HFFc6 (cell line): ENCODE measurements at regions not wholly inside any gene's neighbourhood (a gene's known extent, or its start where the extent isn't known, plus 50 kb on each side); places are given as distances from the start of the nearest gene placed in this dataset.

Experiments
- DNase-seq: peaks from one replicate; pipeline ENCODE4 v3.0.0-alpha.2; 2018
- H3K27ac Mint-ChIP-seq: 2 replicates; pipeline ENCODE4 v1.8.0; 2020; ENCODE audit warnings: mild to moderate bottlenecking, mixed read lengths
- H3K27me3 Mint-ChIP-seq: 2 replicates; pipeline ENCODE4 v1.8.0; 2021; ENCODE audit warnings: mild to moderate bottlenecking, moderate library complexity, mixed read lengths; ENCODE audit not compliant: insufficient read depth
- H3K36me3 Mint-ChIP-seq: 2 replicates; pipeline ENCODE4 v1.8.0; 2021; ENCODE audit warnings: low read depth, mixed read lengths
- H3K4me1 Mint-ChIP-seq: 2 replicates; pipeline ENCODE4 v1.8.0; 2020; ENCODE audit warnings: low read depth, mixed read lengths
- H3K4me3 Mint-ChIP-seq: 2 replicates; pipeline ENCODE4 v1.8.0; 2020; ENCODE audit warnings: mild to moderate bottlenecking, moderate library complexity, mixed read lengths
- H3K9me3 Mint-ChIP-seq: 2 replicates; pipeline ENCODE4 v1.8.0; 2020; ENCODE audit warnings: mild to moderate bottlenecking, mixed read lengths
- TF ChIP-seq, protein P1 (sequence below): fragments of 200-600 bp; sonication (generic); IDR thresholded peaks from 2 replicates; pipeline ENCODE4 v1.5.0; 2021; ENCODE audit warnings: antibody characterized with exemption, mild to moderate bottlenecking

GRCh38 chr11:25441421-25441820 is 890.5 kb upstream of the ANO3 start:
- peaks cover 20% of the 10 kb centered on the region for H3K9me3 Mint-ChIP-seq
- TF ChIP-seq, protein P1, sequence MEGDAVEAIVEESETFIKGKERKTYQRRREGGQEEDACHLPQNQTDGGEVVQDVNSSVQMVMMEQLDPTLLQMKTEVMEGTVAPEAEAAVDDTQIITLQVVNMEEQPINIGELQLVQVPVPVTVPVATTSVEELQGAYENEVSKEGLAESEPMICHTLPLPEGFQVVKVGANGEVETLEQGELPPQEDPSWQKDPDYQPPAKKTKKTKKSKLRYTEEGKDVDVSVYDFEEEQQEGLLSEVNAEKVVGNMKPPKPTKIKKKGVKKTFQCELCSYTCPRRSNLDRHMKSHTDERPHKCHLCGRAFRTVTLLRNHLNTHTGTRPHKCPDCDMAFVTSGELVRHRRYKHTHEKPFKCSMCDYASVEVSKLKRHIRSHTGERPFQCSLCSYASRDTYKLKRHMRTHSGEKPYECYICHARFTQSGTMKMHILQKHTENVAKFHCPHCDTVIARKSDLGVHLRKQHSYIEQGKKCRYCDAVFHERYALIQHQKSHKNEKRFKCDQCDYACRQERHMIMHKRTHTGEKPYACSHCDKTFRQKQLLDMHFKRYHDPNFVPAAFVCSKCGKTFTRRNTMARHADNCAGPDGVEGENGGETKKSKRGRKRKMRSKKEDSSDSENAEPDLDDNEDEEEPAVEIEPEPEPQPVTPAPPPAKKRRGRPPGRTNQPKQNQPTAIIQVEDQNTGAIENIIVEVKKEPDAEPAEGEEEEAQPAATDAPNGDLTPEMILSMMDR, result no peak
- no peak overlapping the region for H3K4me3 Mint-ChIP-seq
- no peaks in the 10 kb centered on the region for H3K36me3 Mint-ChIP-seq
- H3K27ac Mint-ChIP-seq, result no peak overlapping the region
- no peaks in the 10 kb centered on the region for H3K27me3 Mint-ChIP-seq
- DNase-seq, result no peak
- no peaks in the 10 kb centered on the region for H3K4me1 Mint-ChIP-seq

- H3K27me3 Mint-ChIP-seq, result no peaks in the 10 kb centered on the region
- H3K27ac Mint-ChIP-seq, result no peak overlapping the region
- H3K4me3 Mint-ChIP-seq, result no peak overlapping the region
- H3K36me3 Mint-ChIP-seq, result no peaks in the 10 kb centered on the region
- H3K4me1 Mint-ChIP-seq, result no peaks in the 10 kb centered on the region
- TF ChIP-seq, protein P1, result no peak
- H3K9me3 Mint-ChIP-seq, result peaks cover 31% of the 10 kb centered on the region
- DNase-seq, result no peak
Measured at GRCh38 chr11:25449091-25449490, 882.8 kb upstream of the ANO3 start.

GRCh38 chr11:25453471-25453870 is 878.5 kb upstream of the ANO3 start:
- Mint-ChIP-seq H3K4me1 (no peaks in the 10 kb centered on the region), H3K27me3 (no peaks in the 10 kb centered on the region), H3K9me3 (peaks cover 25% of the 10 kb centered on the region), H3K4me3 (no peak overlapping the region), H3K36me3 (no peaks in the 10 kb centered on the region), H3K27ac (no peak overlapping the region)
- no peak for DNase-seq
- TF ChIP-seq, protein P1, result no peak

- TF ChIP-seq, protein P1, result no peak
- H3K4me1 Mint-ChIP-seq, result no peaks in the 10 kb centered on the region
- no peak for DNase-seq
- H3K36me3 Mint-ChIP-seq, result no peaks in the 10 kb centered on the region
- peaks cover 19% of the 10 kb centered on the region for H3K9me3 Mint-ChIP-seq
- no peaks in the 10 kb centered on the region for H3K27me3 Mint-ChIP-seq
- H3K27ac Mint-ChIP-seq, result no peak overlapping the region
- H3K4me3 Mint-ChIP-seq, result no peak overlapping the region
Measured at GRCh38 chr11:25456211-25456610, 875.7 kb upstream of the ANO3 start.

- no peak for DNase-seq
- Mint-ChIP-seq H3K27me3 (no peaks in the 10 kb centered on the region), H3K27ac (no peak overlapping the region), H3K4me3 (no peak overlapping the region), H3K36me3 (no peaks in the 10 kb centered on the region), H3K4me1 (no peaks in the 10 kb centered on the region), H3K9me3 (peaks cover 6% of the 10 kb centered on the region)
- TF ChIP-seq, protein P1, result no peak
Measured at GRCh38 chr11:25483915-25484635, 847.9 kb upstream of the ANO3 start.
